ENCODE measurements at regions not wholly inside any gene's neighbourhood (a gene's known extent, or its start where the extent isn't known, plus 50 kb on each side); places are given as distances from the start of the nearest gene placed in this dataset.

DNA sequence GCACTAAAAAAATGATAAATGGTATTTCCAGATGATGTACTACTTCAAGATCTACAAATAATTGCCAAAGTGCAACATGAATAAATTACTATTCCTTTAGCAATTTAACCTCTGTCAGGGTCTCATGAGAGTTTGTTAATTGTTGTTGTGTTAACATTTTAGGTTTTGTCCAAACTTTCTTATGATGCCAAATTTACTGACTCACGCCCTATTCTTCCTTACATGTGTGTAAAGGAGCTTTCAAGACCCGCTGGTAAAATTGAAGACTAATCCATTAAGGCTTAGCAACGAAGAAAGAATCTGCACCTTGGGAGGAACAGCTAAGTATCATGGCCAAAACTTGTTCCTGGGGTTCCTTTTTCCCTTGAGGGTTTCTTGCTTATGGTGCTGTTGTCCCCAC is 252.7 kb upstream of the JADE1 start:
- Mint-ChIP-seq H3K4me1 (peaks cover 44% of the 10 kb centered on the region), H3K9me3 (peaks cover under 1% of the 10 kb centered on the region), H3K4me3 (no peak overlapping the region), H3K36me3 (no peaks in the 10 kb centered on the region), H3K27ac (no peak overlapping the region), H3K27me3 (ENCODE audit: low read depth) (peaks cover 3% of the 10 kb centered on the region)
- no peak for DNase-seq (ENCODE audit: low spot score in 2 of 2, unreplicated experiment in 2 of 2)
- TF ChIP-seq, protein P1, sequence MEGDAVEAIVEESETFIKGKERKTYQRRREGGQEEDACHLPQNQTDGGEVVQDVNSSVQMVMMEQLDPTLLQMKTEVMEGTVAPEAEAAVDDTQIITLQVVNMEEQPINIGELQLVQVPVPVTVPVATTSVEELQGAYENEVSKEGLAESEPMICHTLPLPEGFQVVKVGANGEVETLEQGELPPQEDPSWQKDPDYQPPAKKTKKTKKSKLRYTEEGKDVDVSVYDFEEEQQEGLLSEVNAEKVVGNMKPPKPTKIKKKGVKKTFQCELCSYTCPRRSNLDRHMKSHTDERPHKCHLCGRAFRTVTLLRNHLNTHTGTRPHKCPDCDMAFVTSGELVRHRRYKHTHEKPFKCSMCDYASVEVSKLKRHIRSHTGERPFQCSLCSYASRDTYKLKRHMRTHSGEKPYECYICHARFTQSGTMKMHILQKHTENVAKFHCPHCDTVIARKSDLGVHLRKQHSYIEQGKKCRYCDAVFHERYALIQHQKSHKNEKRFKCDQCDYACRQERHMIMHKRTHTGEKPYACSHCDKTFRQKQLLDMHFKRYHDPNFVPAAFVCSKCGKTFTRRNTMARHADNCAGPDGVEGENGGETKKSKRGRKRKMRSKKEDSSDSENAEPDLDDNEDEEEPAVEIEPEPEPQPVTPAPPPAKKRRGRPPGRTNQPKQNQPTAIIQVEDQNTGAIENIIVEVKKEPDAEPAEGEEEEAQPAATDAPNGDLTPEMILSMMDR (IDR thresholded peaks at IDR 0.05; ENCODE audit: unreplicated experiment): no peak

DNA sequence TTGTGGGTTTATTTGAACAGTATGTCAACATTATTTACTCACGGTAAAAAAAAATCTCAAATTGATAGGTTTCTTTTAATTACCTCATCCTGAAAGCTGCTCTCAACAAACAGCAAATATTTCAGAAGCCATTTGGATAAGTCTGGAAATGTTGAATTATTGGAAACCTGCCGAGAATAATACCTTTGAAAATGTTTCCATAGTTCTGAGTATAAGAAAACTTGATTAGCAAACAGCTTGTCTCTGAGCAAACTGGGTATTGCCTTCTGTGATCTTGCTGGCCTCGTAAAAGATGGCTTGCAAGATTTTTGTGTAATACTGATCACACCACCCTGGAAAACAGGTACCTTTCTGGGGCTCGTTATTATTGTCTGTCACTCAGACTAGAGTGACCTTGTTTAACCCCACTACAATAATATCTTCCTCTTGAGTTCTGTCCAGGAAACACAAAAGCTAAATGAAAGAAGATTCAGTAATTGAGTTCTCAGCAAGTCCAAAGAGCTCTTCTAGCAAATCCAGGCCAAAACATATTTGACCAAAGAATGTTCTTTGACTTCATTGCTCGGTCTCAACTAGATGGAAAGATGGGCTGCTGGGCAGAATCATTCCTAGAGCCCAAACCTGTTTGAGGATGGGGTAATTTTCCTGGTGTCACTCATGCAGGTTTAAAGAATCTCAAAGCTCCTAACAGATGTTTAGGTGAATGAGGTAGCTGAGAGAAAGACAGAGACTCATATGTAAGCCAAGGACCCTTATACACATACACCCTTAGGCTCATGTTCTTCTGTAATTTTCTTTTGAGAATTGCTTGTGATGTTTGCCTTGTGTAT is 255.6 kb upstream of the JADE1 start:
- Mint-ChIP-seq H3K36me3 (peaks cover 2% of the 10 kb centered on the region), H3K27me3 (ENCODE audit: low read depth) (peaks cover 3% of the 10 kb centered on the region), H3K27ac (peak overlapping the region; percentile 98), H3K4me3 (peak overlapping the region; percentile 71), H3K9me3 (peaks cover 9% of the 10 kb centered on the region), H3K4me1 (peaks cover 31% of the 10 kb centered on the region)
- DNase-seq (ENCODE audit: low spot score in 2 of 2, unreplicated experiment in 2 of 2): no peak
- TF ChIP-seq, protein P1 (IDR thresholded peaks at IDR 0.05; ENCODE audit: unreplicated experiment): no peak

DNA sequence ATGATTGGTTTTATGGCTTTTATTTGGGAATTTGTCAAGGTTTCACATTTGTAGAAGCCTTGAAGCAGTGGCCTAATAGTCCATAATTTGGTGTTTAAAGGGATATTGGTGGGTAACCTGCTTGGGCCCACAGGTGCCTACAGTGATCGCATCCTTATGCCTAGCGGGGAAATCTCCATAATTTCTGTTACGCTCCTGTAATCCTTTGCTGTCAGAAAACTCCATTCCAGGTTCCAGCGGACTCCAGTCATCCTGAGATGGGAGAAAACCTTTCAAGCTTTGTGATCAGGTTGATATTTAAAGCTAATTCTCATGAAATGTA is 257.0 kb upstream of the JADE1 start:
- DNase-seq (ENCODE audit: low spot score in 2 of 2, unreplicated experiment in 2 of 2): no peak
- peaks cover 3% of the 10 kb centered on the region for H3K27me3 Mint-ChIP-seq (ENCODE audit: low read depth)
- peak overlapping the region; percentile 71 for H3K4me3 Mint-ChIP-seq
- TF ChIP-seq, protein P1 (IDR thresholded peaks at IDR 0.05; ENCODE audit: unreplicated experiment): no peak
- H3K9me3 Mint-ChIP-seq: peaks cover 9% of the 10 kb centered on the region
- H3K36me3 Mint-ChIP-seq: peaks cover 2% of the 10 kb centered on the region
- peak overlapping the region; percentile 98 for H3K27ac Mint-ChIP-seq
- peaks cover 30% of the 10 kb centered on the region for H3K4me1 Mint-ChIP-seq

DNA sequence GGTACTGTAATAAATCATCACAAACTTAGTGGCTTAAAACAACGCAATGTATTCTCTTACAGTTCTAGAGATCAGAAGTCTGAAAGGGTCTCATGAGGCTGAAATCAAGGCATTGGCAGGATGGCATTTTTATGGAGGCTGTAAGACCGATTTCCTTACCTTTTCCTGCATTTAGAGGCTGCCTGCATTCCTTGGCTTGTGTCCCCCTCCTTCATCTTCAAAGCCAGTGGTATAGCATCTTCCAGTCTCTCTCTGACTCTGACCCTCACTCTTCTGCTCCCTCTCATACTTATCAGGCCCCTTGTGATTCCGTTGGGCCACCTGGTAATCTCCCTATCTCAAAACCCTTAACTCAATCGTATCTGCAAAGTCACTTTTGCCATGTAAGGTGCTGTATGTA is 258.2 kb upstream of the JADE1 start:
- H3K9me3 Mint-ChIP-seq: peaks cover 9% of the 10 kb centered on the region
- no peak for DNase-seq (ENCODE audit: low spot score in 2 of 2, unreplicated experiment in 2 of 2)
- TF ChIP-seq, protein P1 (IDR thresholded peaks at IDR 0.05; ENCODE audit: unreplicated experiment): no peak
- peaks cover 30% of the 10 kb centered on the region for H3K4me1 Mint-ChIP-seq
- H3K27ac Mint-ChIP-seq: no peak overlapping the region
- H3K4me3 Mint-ChIP-seq: no peak overlapping the region
- peaks cover 3% of the 10 kb centered on the region for H3K27me3 Mint-ChIP-seq (ENCODE audit: low read depth)
- peaks cover 2% of the 10 kb centered on the region for H3K36me3 Mint-ChIP-seq

DNA sequence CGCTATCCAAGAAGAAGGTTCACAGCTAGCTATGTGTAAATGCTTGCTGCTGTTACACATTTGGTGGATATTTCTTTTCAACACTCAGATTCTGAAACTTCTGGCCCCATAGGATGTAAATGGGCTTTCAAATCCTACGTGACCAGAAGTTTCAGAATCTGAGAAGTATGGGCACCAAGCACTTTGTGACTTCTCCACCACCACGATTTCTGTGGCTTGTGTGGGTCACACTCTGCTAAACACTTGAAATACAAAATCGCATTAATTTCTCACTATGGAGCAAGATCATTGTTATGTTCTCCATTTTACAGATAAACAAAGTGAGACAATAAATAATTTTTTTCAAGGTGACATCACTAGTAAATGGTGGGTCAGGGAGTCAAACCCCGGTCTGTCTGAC is 259.4 kb upstream of the JADE1 start:
- TF ChIP-seq, protein P1 (IDR thresholded peaks at IDR 0.05; ENCODE audit: unreplicated experiment): no peak
- DNase-seq (ENCODE audit: low spot score in 2 of 2, unreplicated experiment in 2 of 2): no peak
- peaks cover 3% of the 10 kb centered on the region for H3K27me3 Mint-ChIP-seq (ENCODE audit: low read depth)
- peaks cover 25% of the 10 kb centered on the region for H3K4me1 Mint-ChIP-seq
- H3K4me3 Mint-ChIP-seq: no peak overlapping the region
- H3K27ac Mint-ChIP-seq: no peak overlapping the region
- peaks cover 9% of the 10 kb centered on the region for H3K9me3 Mint-ChIP-seq
- H3K36me3 Mint-ChIP-seq: peaks cover 2% of the 10 kb centered on the region

Measured in mesothelial cell of epicardium (in vitro differentiated cells).